Suprapubic skin (tissue), 3 donors: ENCODE measurements at regions not wholly inside any gene's neighbourhood (a gene's known extent, or its start where the extent isn't known, plus 50 kb on each side); places are given as distances from the start of the nearest gene placed in this dataset.
A peak's percentile ranks its signal among the peaks of the same experiment; 100 is the strongest.

Experiments used
- POLR2A ChIP-seq, 2 donors: fragments of 450-650 bp; IDR thresholded peaks; one replicate each; pipeline ENCODE4 v1.6.1; 2017; ENCODE audit warnings: antibody characterized with exemption in 2 of 2, mild to moderate bottlenecking in 2 of 2, moderate library complexity in 2 of 2
- TF ChIP-seq, protein P1 (sequence below), 2 donors: fragments of 200-600 bp in 1 of 2; fragments of 450-650 bp in 1 of 2; sonication (generic) in 1 of 2; IDR thresholded peaks; one replicate each; pipeline ENCODE4 v1.5.1; 2016 to 2019; ENCODE audit warnings: antibody characterized with exemption in 2 of 2, mild to moderate bottlenecking in 1 of 2, moderate library complexity in 1 of 2

DNA sequence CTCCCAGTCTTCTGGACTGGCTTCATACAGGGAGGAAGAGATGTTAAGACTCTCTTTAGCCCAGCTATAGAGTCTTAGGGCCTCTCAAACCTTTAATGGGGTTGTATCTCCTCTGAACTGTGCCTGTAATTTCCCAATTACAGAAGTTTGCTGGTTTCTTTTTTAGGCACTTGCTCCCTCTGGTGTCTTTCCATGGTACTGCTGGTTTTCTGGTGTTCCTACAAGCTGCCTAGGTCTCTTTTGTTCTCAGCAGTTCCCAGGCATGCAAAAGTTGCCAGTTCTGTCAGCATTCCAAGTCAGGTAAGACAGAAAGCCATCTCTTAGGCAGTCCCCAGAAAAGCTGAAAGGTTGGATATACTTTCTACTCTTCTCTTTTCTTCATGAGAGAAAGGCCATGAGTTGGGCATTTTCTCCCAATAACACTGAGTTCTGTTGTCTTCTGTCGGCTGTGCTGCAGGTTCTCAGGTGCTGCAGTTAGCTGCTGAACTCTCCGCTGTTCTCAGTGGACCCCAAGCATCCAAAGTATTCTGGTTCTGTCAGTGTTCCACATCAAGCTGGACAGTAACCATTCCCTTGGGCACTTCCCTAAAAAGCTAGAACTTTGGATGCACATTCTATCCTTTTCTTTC is 54.4 kb upstream of the EHHADH start:
- TF ChIP-seq, protein P1, sequence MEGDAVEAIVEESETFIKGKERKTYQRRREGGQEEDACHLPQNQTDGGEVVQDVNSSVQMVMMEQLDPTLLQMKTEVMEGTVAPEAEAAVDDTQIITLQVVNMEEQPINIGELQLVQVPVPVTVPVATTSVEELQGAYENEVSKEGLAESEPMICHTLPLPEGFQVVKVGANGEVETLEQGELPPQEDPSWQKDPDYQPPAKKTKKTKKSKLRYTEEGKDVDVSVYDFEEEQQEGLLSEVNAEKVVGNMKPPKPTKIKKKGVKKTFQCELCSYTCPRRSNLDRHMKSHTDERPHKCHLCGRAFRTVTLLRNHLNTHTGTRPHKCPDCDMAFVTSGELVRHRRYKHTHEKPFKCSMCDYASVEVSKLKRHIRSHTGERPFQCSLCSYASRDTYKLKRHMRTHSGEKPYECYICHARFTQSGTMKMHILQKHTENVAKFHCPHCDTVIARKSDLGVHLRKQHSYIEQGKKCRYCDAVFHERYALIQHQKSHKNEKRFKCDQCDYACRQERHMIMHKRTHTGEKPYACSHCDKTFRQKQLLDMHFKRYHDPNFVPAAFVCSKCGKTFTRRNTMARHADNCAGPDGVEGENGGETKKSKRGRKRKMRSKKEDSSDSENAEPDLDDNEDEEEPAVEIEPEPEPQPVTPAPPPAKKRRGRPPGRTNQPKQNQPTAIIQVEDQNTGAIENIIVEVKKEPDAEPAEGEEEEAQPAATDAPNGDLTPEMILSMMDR (IDR thresholded peaks at IDR 0.05), result peak; percentile 21 to 60
- no peak for TF ChIP-seq POLR2A (IDR thresholded peaks at IDR 0.05)
